ENCODE measurements at regions not wholly inside any gene's neighbourhood (a gene's known extent, or its start where the extent isn't known, plus 50 kb on each side); places are given as distances from the start of the nearest gene placed in this dataset.

DNA sequence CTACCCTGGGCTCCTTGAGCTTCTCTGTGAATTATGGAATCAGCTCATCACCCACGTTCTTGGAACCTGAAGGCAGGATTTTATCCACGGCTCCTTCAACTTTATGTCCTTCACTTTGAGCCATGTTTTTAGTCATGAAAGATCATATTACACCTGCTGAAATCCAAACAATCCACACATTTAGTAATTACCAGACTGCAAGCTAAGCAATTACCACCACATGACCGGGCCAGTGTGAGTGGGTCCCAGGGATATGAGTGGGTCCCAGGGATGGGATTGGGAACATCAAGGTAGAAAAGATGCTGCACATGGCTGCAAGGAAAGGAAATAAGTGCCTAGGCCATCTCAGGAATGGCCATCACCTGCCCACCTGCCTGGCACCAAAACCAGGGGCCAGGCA lies 140.3 kb upstream of the IQSEC1 start:
- no peaks in the 10 kb centered on the region for H3K27me3 ChIP-seq (ENCODE audit: control insufficient read depth, insufficient read depth, low read length)
- peaks cover 2% of the 10 kb centered on the region for H3K36me3 ChIP-seq (ENCODE audit: control insufficient read depth, insufficient read depth, low read length)
- no peaks in the 10 kb centered on the region for H3K9me3 ChIP-seq (ENCODE audit: control insufficient read depth, insufficient read depth, low read length)
- no peak overlapping the region for H3K9ac ChIP-seq (ENCODE audit: low read depth, low read length)
- no peak overlapping the region for H3K4me3 ChIP-seq (ENCODE audit: low read depth, low read length)
- no peaks in the 10 kb centered on the region for H3K4me1 ChIP-seq (ENCODE audit: control insufficient read depth, insufficient read depth, low read length)

DNA sequence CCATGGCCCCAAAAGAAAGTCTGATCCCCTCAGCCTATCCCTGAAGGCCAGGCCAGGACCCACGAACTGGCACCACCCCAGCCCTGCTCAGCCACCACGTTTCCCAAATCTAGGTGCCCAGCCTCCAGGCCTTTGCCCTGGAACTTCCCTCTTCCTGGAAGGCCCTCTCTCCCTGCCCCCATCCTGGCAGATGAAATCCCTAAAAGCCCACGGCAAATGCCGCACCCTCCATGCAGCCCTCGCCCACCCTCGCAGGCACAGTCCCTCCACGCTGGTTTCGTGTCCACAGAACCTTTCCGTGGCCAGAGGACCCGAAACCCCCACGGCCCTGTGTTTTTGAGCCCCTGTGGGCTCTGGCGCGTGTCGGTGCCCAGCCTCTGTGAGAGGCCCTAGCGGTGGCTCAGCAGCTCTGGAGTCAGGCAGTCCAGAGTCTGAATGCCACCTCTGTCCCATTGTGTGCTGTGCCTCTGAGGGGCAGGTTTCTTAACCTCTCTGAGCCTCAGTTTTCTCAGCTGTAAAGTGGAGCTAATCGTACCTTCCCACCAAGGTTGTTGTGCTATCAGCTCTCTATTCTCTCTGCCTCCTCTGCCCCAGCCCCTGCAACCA lies 138.5 kb upstream of the IQSEC1 start:
- H3K27me3 ChIP-seq (ENCODE audit: control insufficient read depth, insufficient read depth, low read length): no peaks in the 10 kb centered on the region
- H3K36me3 ChIP-seq (ENCODE audit: control insufficient read depth, insufficient read depth, low read length): no peaks in the 10 kb centered on the region
- no peaks in the 10 kb centered on the region for H3K9me3 ChIP-seq (ENCODE audit: control insufficient read depth, insufficient read depth, low read length)
- no peaks in the 10 kb centered on the region for H3K4me1 ChIP-seq (ENCODE audit: control insufficient read depth, insufficient read depth, low read length)
- no peak overlapping the region for H3K4me3 ChIP-seq (ENCODE audit: low read depth, low read length)
- no peak overlapping the region for H3K9ac ChIP-seq (ENCODE audit: low read depth, low read length)

GRCh38 chr3:13210221-13210975 lies 137.2 kb upstream of the IQSEC1 start:
- H3K4me1 ChIP-seq (ENCODE audit: control insufficient read depth, insufficient read depth, low read length): no peaks in the 10 kb centered on the region
- H3K27me3 ChIP-seq (ENCODE audit: control insufficient read depth, insufficient read depth, low read length): no peaks in the 10 kb centered on the region
- H3K9ac ChIP-seq (ENCODE audit: low read depth, low read length): no peak overlapping the region
- no peak overlapping the region for H3K4me3 ChIP-seq (ENCODE audit: low read depth, low read length)
- no peaks in the 10 kb centered on the region for H3K9me3 ChIP-seq (ENCODE audit: control insufficient read depth, insufficient read depth, low read length)
- H3K36me3 ChIP-seq (ENCODE audit: control insufficient read depth, insufficient read depth, low read length): no peaks in the 10 kb centered on the region

GRCh38 chr3:13209634-13209997 lies 136.4 kb upstream of the IQSEC1 start:
- Histone ChIP-seq H3K27me3 (ENCODE audit: control insufficient read depth, insufficient read depth, low read length) (no peaks in the 10 kb centered on the region), H3K4me3 (ENCODE audit: low read depth, low read length) (no peak overlapping the region), H3K36me3 (ENCODE audit: control insufficient read depth, insufficient read depth, low read length) (no peaks in the 10 kb centered on the region), H3K9ac (ENCODE audit: low read depth, low read length) (no peak overlapping the region), H3K4me1 (ENCODE audit: control insufficient read depth, insufficient read depth, low read length) (no peaks in the 10 kb centered on the region), H3K9me3 (ENCODE audit: control insufficient read depth, insufficient read depth, low read length) (no peaks in the 10 kb centered on the region)

DNA sequence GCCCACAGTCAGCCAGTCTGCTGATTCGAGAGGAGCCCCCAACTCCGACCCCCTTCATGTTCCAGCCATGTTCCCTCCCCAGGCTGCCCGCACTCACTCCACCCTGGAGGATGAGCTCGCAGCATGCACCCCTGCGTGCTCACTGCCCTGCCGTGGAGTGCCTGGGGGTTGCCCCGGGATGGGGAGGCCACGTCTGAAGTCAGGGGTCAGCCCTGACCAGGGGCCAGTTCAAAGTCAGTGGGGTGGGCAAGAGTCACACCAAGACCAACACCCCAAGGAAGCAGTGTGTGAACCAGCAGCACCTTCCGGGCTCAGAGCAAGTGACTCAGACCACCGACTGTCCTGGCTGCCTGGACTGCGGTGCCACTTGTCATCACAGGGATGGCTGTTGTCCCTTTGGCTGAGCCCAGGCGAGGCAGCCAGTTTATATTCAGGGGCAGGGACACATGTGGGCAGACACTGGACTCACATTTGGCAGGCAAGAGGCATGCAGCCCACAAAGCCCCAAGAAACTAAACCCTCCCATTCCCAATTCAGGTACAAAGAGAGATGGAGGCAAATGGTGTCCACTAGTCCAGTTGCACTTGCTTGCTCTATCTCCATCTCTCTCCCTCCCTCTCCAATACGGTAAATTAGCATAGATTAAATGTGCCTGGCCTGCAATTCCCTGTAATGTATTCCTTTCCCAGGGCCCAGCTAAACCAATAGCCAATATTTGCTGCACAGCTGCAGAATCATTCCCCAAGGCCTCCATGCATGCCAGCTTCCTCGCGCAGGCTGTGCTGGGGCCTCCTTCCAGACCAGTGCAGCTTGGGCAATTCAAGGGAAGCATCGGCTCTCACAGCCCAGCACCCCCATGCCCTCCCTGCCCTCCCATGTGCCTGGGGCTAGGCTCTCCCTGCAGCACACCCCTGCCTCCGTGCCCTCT lies 135.7 kb upstream of the IQSEC1 start:
- Histone ChIP-seq H3K9me3 (ENCODE audit: control insufficient read depth, insufficient read depth, low read length) (no peaks in the 10 kb centered on the region), H3K36me3 (ENCODE audit: control insufficient read depth, insufficient read depth, low read length) (no peaks in the 10 kb centered on the region), H3K9ac (ENCODE audit: low read depth, low read length) (no peak overlapping the region)

GRCh38 chr3:13207975-13208705 lies 134.9 kb upstream of the IQSEC1 start:
- H3K9ac ChIP-seq (ENCODE audit: low read depth, low read length): no peak overlapping the region
- H3K9me3 ChIP-seq (ENCODE audit: control insufficient read depth, insufficient read depth, low read length): no peaks in the 10 kb centered on the region
- H3K4me1 ChIP-seq (ENCODE audit: control insufficient read depth, insufficient read depth, low read length): no peaks in the 10 kb centered on the region
- H3K27me3 ChIP-seq (ENCODE audit: control insufficient read depth, insufficient read depth, low read length): no peaks in the 10 kb centered on the region
- no peak overlapping the region for H3K4me3 ChIP-seq (ENCODE audit: low read depth, low read length)
- no peaks in the 10 kb centered on the region for H3K36me3 ChIP-seq (ENCODE audit: control insufficient read depth, insufficient read depth, low read length)

More for the DNA sequence above, 135.7 kb upstream of the IQSEC1 start:
- Histone ChIP-seq H3K4me1 (ENCODE audit: control insufficient read depth, insufficient read depth, low read length) (no peaks in the 10 kb centered on the region), H3K27me3 (ENCODE audit: control insufficient read depth, insufficient read depth, low read length) (no peaks in the 10 kb centered on the region), H3K4me3 (ENCODE audit: low read depth, low read length) (no peak overlapping the region)

DNA sequence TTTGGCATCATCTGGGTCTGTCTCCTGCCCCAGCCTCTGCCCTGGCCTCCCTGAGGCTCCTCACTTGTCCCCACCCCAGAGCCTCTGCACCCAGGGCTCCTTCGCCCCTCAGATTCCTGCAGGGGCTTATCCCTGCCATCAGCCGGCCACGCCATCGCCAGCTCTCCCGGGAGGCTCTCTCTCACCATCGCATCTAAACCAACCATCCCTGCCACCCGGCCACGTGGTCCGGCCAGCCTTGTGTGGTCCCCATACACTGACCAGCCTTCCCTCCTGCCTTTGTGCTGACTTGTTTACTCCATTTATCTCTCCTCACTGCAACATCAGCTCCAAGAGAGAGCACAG lies 134.3 kb upstream of the IQSEC1 start:
- Histone ChIP-seq H3K4me1 (ENCODE audit: control insufficient read depth, insufficient read depth, low read length) (no peaks in the 10 kb centered on the region), H3K9ac (ENCODE audit: low read depth, low read length) (no peak overlapping the region), H3K9me3 (ENCODE audit: control insufficient read depth, insufficient read depth, low read length) (no peaks in the 10 kb centered on the region), H3K36me3 (ENCODE audit: control insufficient read depth, insufficient read depth, low read length) (no peaks in the 10 kb centered on the region), H3K4me3 (ENCODE audit: low read depth, low read length) (no peak overlapping the region), H3K27me3 (ENCODE audit: control insufficient read depth, insufficient read depth, low read length) (no peaks in the 10 kb centered on the region)

GRCh38 chr3:13206799-13207577 lies 133.8 kb upstream of the IQSEC1 start:
- Histone ChIP-seq H3K9me3 (ENCODE audit: control insufficient read depth, insufficient read depth, low read length) (no peaks in the 10 kb centered on the region), H3K4me1 (ENCODE audit: control insufficient read depth, insufficient read depth, low read length) (no peaks in the 10 kb centered on the region), H3K9ac (ENCODE audit: low read depth, low read length) (no peak overlapping the region), H3K27me3 (ENCODE audit: control insufficient read depth, insufficient read depth, low read length) (no peaks in the 10 kb centered on the region), H3K36me3 (ENCODE audit: control insufficient read depth, insufficient read depth, low read length) (no peaks in the 10 kb centered on the region), H3K4me3 (ENCODE audit: low read depth, low read length) (no peak overlapping the region)

GRCh38 chr3:13205567-13206143 lies 132.4 kb upstream of the IQSEC1 start:
- Histone ChIP-seq H3K36me3 (ENCODE audit: control insufficient read depth, insufficient read depth, low read length) (no peaks in the 10 kb centered on the region), H3K27me3 (ENCODE audit: control insufficient read depth, insufficient read depth, low read length) (no peaks in the 10 kb centered on the region)

DNA sequence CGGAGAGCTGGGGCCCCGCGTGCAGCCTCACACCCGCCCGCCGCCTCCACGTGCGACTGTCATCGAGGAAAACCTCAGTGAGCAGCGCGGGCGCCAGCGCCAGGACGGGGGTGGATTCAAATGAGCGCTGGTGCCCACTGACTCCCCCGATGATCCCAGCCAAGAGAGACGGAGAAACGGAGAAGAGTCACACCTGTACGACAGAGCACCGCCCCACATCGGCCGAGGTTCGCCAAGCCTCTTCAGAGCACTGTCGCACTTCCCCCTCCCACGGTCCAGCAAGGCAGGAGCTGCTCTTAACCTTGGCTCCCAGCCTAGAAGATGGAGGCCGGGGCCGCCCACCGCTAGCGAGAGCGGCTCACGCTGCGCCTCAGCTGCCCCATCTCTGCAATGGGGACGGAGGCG lies 130.9 kb upstream of the IQSEC1 start:
- Histone ChIP-seq H3K36me3 (ENCODE audit: control insufficient read depth, insufficient read depth, low read length) (no peaks in the 10 kb centered on the region), H3K4me1 (ENCODE audit: control insufficient read depth, insufficient read depth, low read length) (no peaks in the 10 kb centered on the region), H3K4me3 (ENCODE audit: low read depth, low read length) (no peak overlapping the region), H3K9ac (ENCODE audit: low read depth, low read length) (no peak overlapping the region), H3K9me3 (ENCODE audit: control insufficient read depth, insufficient read depth, low read length) (no peaks in the 10 kb centered on the region), H3K27me3 (ENCODE audit: control insufficient read depth, insufficient read depth, low read length) (no peaks in the 10 kb centered on the region)

More at GRCh38 chr3:13205567-13206143, 132.4 kb upstream of the IQSEC1 start:
- H3K9me3 ChIP-seq (ENCODE audit: control insufficient read depth, insufficient read depth, low read length): no peaks in the 10 kb centered on the region
- no peak overlapping the region for H3K4me3 ChIP-seq (ENCODE audit: low read depth, low read length)
- no peak overlapping the region for H3K9ac ChIP-seq (ENCODE audit: low read depth, low read length)
- no peaks in the 10 kb centered on the region for H3K4me1 ChIP-seq (ENCODE audit: control insufficient read depth, insufficient read depth, low read length)
